M059J (cell line): ENCODE measurements at regions not wholly inside any gene's neighbourhood (a gene's known extent, or its start where the extent isn't known, plus 50 kb on each side); places are given as distances from the start of the nearest gene placed in this dataset.
A peak's percentile ranks its signal among the peaks of the same experiment; 100 is the strongest.

Source experiments
- DNase-seq: peaks from one replicate; pipeline ENCODE4 v3.0.0-alpha.2; 2012; ENCODE audit warnings: low read depth

DNA sequence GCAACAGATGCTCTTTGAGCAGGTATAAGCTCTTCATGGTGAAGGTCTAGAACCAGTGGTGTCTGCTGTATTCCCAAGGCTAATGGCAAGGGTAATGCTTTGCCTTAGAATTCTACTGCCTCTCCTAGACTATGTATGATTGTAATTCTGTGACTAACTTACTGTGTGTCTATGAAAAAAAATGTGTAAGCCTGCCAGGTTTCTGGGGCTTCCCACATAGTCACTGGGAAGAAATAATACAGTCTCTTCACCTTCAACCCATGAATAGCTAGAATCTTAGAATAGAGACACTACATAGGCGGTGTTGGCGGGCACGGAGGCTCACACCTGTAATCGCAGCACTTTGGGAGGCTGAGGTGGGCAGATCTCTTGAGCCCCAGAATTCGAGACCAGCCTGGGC is 84.1 kb downstream of the C11orf91 start:
- peak; percentile 29 for DNase-seq

GRCh38 chr11:33615751-33616150 is 84.9 kb downstream of the C11orf91 start:
- DNase-seq = no peak

GRCh38 chr11:33613404-33613803 is 87.2 kb downstream of the C11orf91 start:
- no peak for DNase-seq

DNA sequence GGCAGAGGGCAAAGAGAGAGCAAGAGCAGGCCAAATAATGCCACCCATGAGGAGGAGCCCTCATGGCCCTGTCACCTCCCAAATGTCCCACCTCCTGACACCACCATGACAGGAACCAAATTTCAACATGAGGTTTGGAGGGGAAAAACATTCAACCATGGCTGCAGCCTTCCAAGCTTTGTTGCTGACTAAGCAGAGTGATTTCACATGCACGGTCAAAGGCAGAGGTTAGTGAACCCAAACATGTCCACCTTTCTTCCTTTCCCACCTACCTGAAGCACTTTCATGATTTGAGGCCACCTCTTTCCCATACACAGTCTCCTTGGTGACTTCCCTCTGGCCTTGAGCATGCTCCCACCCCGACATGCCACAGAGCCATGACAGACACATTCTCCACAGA is 89.7 kb downstream of the C11orf91 start:
- DNase-seq = no peak

DNA sequence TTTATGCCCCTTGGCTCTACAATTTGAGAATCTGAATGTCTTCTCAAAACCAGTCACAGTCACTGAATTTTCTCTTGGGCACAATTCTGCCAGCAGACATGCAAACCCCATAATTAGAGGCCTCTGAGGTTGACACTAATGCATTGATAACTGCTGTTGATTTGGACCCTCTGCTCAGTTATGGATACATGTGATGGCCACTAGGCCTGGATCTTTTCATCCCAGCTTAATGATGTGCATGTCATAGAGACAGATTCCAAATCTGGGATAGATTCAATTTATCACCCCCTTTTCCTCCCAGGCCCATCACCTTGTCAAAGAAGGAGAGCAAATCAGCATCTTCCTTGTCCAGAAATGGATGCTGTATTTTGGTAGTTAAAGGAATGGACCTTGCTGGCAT is 92.2 kb downstream of the C11orf91 start:
- no peak for DNase-seq

GRCh38 chr11:33606762-33607161 is 93.9 kb downstream of the C11orf91 start:
- no peak for DNase-seq

GRCh38 chr11:33605703-33606102 is 94.9 kb downstream of the C11orf91 start:
- DNase-seq = no peak

GRCh38 chr11:33598426-33599069 is 102.1 kb downstream of the C11orf91 start:
- DNase-seq = no peak

DNA sequence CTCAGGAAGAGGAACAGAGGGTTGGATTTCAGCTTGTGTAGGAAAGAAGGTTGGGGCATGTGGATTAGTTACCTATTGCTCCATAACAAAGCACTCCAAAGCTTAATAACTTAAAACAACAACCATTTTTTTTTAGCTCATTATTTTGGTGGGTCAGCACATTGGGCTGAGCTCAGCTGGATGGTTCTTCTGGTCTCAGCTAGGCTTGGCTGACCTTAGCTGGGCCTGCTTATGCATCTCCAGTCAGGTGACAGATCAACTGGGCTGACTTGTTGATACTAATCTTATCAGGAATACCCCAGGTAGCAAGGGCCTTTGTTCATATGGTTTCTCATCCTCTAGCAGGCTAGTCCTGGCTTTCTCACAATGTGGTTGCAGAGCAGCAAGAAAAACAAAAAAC is 106.4 kb downstream of the C11orf91 start:
- no peak for DNase-seq

- no peak for DNase-seq
Measured at GRCh38 chr11:33590441-33590840, 110.2 kb downstream of the C11orf91 start.

DNA sequence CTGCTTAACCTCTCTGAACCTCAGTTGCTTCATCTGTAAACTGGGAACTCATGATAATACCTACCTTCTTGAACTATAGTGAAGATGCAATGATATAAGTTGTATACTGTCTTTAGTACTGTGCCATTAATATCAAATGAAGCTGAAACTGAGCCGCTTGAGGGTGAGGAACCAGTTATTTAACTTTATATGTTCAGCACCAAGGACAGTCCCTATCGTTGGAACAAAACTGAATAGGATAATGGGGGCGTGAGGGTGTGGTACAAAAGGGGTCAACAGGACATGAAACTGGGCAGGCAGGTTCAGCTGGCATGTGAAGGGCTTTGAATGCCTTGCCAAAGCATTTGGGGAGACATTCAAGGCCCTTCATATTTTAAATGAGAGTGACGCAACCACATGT is 112.6 kb downstream of the C11orf91 start:
- no peak for DNase-seq

DNA sequence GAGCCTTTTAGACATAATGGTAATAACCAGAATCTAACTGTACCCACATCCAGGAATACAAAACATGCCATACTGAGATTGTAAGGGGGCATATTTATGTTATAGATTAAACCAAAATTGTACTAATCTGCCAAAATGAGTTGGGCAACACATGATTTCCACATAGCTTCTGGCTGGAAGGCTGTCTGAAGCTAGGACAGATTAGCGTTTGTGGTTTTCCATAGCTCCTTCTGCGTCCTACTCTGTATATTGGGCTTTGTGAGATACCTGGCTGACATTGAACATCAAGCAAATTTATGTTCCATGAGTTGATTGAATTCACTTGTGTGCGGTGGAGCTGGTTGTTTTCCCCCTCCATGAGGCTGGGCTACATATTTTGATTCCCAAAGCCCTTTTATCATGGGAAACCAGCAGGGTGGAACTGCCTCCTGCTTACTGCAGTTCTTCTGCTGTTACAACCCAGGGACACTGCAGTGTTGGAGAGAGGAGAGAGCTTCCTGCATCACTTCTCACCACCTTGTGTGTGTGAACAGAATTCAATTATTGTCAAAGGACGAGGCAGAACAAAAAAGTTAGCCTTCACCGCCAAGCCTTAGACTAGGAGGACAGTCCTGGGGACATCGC is 114.9 kb downstream of the C11orf91 start:
- no peak for DNase-seq

GRCh38 chr11:33582636-33583325 is 117.8 kb downstream of the C11orf91 start:
- DNase-seq = no peak

DNA sequence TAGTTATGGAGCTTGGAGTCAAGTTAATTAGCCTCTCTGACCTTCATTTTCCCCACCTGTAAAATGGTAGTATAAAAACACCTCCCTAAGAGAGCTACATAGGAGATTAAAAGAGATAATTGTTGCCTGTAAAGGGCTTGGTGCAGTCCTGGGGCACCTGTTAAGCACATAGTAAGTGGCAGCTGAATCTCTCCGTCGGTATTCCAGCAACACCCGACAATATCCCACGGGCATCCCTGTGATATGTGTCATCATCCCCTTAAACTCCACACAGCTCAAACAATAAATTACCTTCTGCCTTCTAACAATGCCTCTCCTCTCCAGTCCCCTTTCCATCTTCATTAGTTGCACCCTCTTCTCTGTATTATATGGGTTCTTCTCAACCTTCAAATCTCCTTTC is 121.5 kb downstream of the C11orf91 start:
- DNase-seq = no peak

DNA sequence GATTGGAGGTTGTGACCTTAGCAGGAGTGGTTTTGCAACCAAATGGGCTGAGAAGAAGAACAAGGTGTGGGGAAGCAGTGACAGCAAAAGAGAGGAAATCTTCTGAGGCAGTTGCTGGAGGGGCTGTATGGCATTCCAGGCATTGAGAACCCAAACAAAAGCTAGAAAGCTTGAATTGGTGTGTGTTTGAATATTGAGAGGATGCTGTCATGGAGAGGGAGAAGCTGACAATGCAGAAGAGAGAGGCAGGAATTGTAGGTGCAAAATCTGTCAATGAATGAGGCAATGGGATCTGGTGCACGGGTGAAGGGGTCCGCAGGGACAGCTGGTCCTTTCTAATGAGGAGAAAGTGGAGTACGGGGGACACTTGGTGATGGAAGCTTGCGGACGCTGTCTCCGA is 123.4 kb downstream of the C11orf91 start:
- DNase-seq = no peak

- DNase-seq = no peak
Measured at GRCh38 chr11:33575311-33575710, 125.3 kb downstream of the C11orf91 start.

DNA sequence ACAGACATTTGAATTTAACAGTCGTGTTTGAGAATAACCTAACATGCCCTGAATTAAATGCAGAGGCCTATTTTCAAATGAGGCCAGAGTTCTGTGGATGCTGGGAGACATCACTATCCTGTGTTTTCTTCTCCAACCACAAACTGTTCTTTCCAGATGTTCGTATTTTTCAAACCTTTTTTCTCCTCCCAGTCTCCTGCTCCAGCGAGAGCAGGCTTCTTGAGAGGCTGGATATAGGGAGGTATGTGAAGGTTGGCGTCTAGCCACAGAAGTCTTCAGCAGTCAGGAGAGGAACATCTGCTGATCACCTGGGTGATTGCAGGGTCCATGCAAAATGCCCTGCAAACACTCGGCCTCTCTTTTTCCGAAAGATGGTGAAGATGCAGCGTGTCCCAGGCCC is 126.3 kb downstream of the C11orf91 start:
- no peak for DNase-seq

DNA sequence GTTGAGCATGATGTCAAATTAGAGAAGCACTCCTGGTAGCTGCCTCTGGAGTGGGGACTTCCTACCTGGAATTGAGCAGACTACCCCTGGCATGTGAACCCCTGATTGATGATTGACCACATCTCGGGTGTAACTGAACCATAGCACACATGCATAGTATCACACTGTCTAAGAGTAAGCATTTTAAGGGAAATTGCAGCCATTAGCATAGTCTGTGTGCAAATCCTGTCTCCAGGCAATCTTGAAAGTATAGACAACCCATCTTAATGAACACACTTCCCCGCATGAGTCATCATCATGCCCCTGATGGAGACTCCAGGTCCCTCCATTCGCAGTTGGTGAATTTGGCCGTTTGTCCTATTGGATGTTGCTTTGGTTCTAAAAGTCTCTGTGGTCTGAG is 131.3 kb downstream of the C11orf91 start:
- DNase-seq = no peak

- no peak for DNase-seq
Measured at GRCh38 chr11:33567004-33567403, 133.6 kb downstream of the C11orf91 start.

DNA sequence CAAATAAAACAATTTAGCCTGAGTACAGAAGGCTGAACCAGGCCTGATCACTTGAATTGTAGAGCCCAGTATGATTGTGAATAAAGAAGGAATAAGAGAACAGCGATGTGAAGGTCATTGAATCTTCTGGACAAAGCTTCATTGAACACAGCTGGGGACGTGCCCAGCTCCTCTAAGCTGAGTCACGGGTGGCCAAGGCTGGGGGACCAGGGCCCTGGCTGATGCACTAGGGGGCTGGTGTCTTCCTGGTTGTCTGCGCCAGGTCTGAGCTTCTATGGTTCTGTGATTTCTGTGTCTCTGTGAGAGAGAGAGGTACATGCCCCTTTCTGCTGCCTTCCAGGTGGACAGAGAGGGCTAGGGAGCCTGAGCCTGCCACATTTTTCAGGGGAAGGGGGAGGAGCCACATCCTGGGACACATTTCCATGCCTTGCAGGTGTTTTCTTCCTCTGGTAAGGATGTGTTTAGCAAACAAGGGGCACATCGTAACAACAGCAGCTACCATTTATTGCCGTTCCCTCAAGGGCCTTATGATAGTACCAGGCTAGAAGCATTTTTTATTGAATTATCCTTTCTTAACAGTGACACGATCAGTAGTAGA is 135.7 kb downstream of the C11orf91 start:
- no peak for DNase-seq

GRCh38 chr11:33560729-33561128 is 139.9 kb downstream of the C11orf91 start:
- no peak for DNase-seq

GRCh38 chr11:33559567-33559966 is 141.1 kb downstream of the C11orf91 start:
- DNase-seq = no peak

DNA sequence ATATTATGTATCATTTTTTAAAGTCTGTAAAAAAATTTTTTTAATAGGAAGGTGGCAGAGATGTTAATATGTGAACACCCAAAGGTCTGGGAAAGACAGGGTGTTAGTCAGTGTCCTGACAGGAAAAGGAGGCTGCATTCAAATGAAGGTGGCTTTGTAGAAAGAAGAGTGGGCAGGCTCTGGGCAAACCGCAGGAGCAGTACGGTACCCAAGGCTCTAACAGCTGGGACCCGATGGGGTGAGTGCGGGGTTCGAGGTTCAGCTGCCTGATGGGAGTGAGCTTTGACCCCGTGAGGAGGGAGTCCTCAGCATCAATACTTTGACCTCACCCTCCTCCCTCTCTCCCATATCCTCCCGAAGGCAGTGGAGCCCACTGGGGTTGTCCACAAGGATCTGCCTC is 142.5 kb downstream of the C11orf91 start:
- DNase-seq = no peak
